ENCODE measurements at regions not wholly inside any gene's neighbourhood (a gene's known extent, or its start where the extent isn't known, plus 50 kb on each side); places are given as distances from the start of the nearest gene placed in this dataset.

DNA sequence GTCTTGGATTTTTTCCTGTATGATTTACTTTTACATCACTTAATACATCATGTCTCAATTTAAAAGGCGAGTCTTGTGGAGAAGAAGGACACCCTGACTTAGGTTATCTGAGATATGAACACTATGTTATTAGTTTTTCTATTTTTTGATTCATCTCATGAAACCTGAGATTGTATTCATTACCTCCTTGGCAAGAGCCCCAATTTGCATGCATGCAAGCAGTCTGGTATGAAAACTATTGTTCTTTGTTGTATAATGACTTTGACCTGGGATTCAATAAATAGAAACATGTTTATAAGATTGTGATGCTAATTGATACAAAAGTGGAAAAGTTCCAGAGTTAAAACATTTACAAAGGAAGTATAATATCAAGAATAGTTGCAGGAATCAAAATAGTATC is 576.1 kb downstream of the NOVA1 start:
- TF ChIP-seq POLR2A (IDR thresholded peaks at IDR 0.05; ENCODE audit: low read length) (no peak), GATA1 (IDR thresholded peaks at IDR 0.05; ENCODE audit: low read depth, low read length) (no peak)
